ENCODE measurements at regions not wholly inside any gene's neighbourhood (a gene's known extent, or its start where the extent isn't known, plus 50 kb on each side); places are given as distances from the start of the nearest gene placed in this dataset.

DNA sequence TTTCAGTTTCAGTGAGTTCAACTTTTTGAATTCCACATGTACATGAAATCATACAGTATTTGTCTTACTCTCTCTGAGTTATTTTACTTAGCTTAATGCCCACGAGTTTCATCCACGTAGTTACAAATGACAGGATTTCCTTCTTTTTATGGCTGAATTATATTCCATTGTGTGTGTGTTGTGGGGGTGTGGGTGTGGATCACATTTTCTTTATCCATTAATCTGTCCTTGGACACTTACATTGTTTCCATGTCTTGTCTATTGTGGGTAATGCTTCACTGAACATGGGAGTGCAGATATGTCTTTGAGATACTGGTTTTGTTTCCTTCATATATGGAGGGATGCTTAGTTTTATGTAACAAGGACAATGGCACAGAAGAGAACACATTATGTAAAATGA, 63.5 kb upstream of the TMTC1 start:
- TF ChIP-seq CTCF (IDR thresholded peaks at IDR 0.05 in 4 of 5, conservative IDR thresholded peaks at IDR 0.05 in 1 of 5) = no peak
- no peak for TF ChIP-seq POLR2A (IDR thresholded peaks at IDR 0.05)
